Central memory CD8-positive, alpha-beta T cell (primary cell): ENCODE measurements at regions not wholly inside any gene's neighbourhood (a gene's known extent, or its start where the extent isn't known, plus 50 kb on each side); places are given as distances from the start of the nearest gene placed in this dataset.
"Not testable (repeated sequence)": the region's sequence is repeated elsewhere in the genome, so short reads cannot be mapped to it uniquely, and the experiment has no call there.

Experiments used
- ATAC-seq: fragments of 150-1000 bp; cut with Tn5 transposase; replicated peaks from 2 replicates; pipeline ENCODE4 v1.10.0; 2022; ENCODE audit warnings: mild to moderate bottlenecking, moderate FRiP score, moderate number of reproducible peaks; ENCODE audit not compliant: poor library complexity, severe bottlenecking; ENCODE audit errors: extremely low read depth
- DNase-seq, 2 donors: peaks; one replicate each; pipeline ENCODE4 v3.0.0; 2021; ENCODE audit warnings: low spot score in 2 of 2
- H3K27ac Mint-ChIP-seq: one replicate; pipeline ENCODE4 v1.8.0; 2022; ENCODE audit warnings: low read depth, mild to moderate bottlenecking, moderate library complexity, mixed read lengths
- H3K27me3 Mint-ChIP-seq: one replicate; pipeline ENCODE4 v1.8.0; 2022; ENCODE audit warnings: mixed read lengths
- H3K36me3 Mint-ChIP-seq: one replicate; pipeline ENCODE4 v1.8.0; 2022; ENCODE audit warnings: mild to moderate bottlenecking, moderate library complexity, mixed read lengths; ENCODE audit not compliant: insufficient read depth
- H3K4me1 Mint-ChIP-seq: one replicate; pipeline ENCODE4 v1.8.0; 2022; ENCODE audit warnings: mixed read lengths
- H3K4me3 Mint-ChIP-seq: one replicate; pipeline ENCODE4 v1.8.0; 2022; ENCODE audit warnings: mild to moderate bottlenecking, moderate library complexity, mixed read lengths
- H3K9me3 Mint-ChIP-seq: one replicate; pipeline ENCODE4 v1.8.0; 2022; ENCODE audit warnings: mixed read lengths

GRCh38 chr6:139999661-140000060 lies 625.2 kb upstream of the CITED2 start:
- H3K27ac Mint-ChIP-seq, H3K27me3 Mint-ChIP-seq, H3K4me3 Mint-ChIP-seq, DNase-seq, H3K9me3 Mint-ChIP-seq, H3K4me1 Mint-ChIP-seq, ATAC-seq, H3K36me3 Mint-ChIP-seq: not testable (repeated sequence)

GRCh38 chr6:139998478-139998877 lies 624.0 kb upstream of the CITED2 start:
- H3K36me3 Mint-ChIP-seq, H3K27me3 Mint-ChIP-seq: not testable (repeated sequence)

GRCh38 chr6:139996253-139996834 lies 621.9 kb upstream of the CITED2 start:
- H3K27me3 Mint-ChIP-seq, result peaks cover 2% of the 10 kb centered on the region
- DNase-seq (no peak), ATAC-seq (no peak)
- no peaks in the 10 kb centered on the region for H3K4me1 Mint-ChIP-seq
- H3K9me3 Mint-ChIP-seq, result no peaks in the 10 kb centered on the region
- H3K4me3 Mint-ChIP-seq, result no peak overlapping the region
- no peak overlapping the region for H3K27ac Mint-ChIP-seq
- H3K36me3 Mint-ChIP-seq, result no peaks in the 10 kb centered on the region

More at GRCh38 chr6:139998478-139998877, 624.0 kb upstream of the CITED2 start:
- not testable (repeated sequence) for H3K4me3 Mint-ChIP-seq, H3K4me1 Mint-ChIP-seq, DNase-seq, H3K27ac Mint-ChIP-seq, ATAC-seq, H3K9me3 Mint-ChIP-seq

- no peak overlapping the region for H3K4me3 Mint-ChIP-seq
- H3K9me3 Mint-ChIP-seq, result no peaks in the 10 kb centered on the region
- DNase-seq (no peak), ATAC-seq (no peak)
- no peaks in the 10 kb centered on the region for H3K4me1 Mint-ChIP-seq
- H3K27ac Mint-ChIP-seq, result no peak overlapping the region
- H3K36me3 Mint-ChIP-seq, result no peaks in the 10 kb centered on the region
- H3K27me3 Mint-ChIP-seq, result peaks cover 13% of the 10 kb centered on the region
These were observed 620.5 kb upstream of the CITED2 start for GRCh38 chr6:139994998-139995397.

GRCh38 chr6:139990856-139991465 lies 616.5 kb upstream of the CITED2 start:
- no peak overlapping the region for H3K4me3 Mint-ChIP-seq

GRCh38 chr6:139990026-139990686 lies 615.7 kb upstream of the CITED2 start:
- Mint-ChIP-seq H3K4me3 (no peak overlapping the region), H3K9me3 (no peaks in the 10 kb centered on the region), H3K36me3 (no peaks in the 10 kb centered on the region), H3K27me3 (peaks cover 29% of the 10 kb centered on the region), H3K27ac (no peak overlapping the region), H3K4me1 (no peaks in the 10 kb centered on the region)
- DNase-seq (no peak), ATAC-seq (no peak)

More at GRCh38 chr6:139990856-139991465, 616.5 kb upstream of the CITED2 start:
- Mint-ChIP-seq H3K9me3 (no peaks in the 10 kb centered on the region), H3K36me3 (no peaks in the 10 kb centered on the region), H3K27ac (no peak overlapping the region), H3K27me3 (peaks cover 21% of the 10 kb centered on the region), H3K4me1 (no peaks in the 10 kb centered on the region)
- ATAC-seq (no peak), DNase-seq (no peak)

- H3K9me3 Mint-ChIP-seq, result no peaks in the 10 kb centered on the region
- H3K4me1 Mint-ChIP-seq, result no peaks in the 10 kb centered on the region
- H3K36me3 Mint-ChIP-seq, result no peaks in the 10 kb centered on the region
- no peak overlapping the region for H3K27ac Mint-ChIP-seq
- H3K4me3 Mint-ChIP-seq, result no peak overlapping the region
- DNase-seq, result no peak
- no peak for ATAC-seq
- peaks cover 43% of the 10 kb centered on the region for H3K27me3 Mint-ChIP-seq
These were observed 614.2 kb upstream of the CITED2 start for GRCh38 chr6:139988685-139989084.

GRCh38 chr6:139987091-139987490 lies 612.6 kb upstream of the CITED2 start:
- Mint-ChIP-seq H3K36me3 (no peaks in the 10 kb centered on the region), H3K27me3 (peaks cover 55% of the 10 kb centered on the region), H3K9me3 (no peaks in the 10 kb centered on the region), H3K4me1 (peaks cover under 1% of the 10 kb centered on the region), H3K27ac (no peak overlapping the region), H3K4me3 (no peak overlapping the region)
- DNase-seq (no peak), ATAC-seq (no peak)

GRCh38 chr6:139985236-139985815 lies 610.9 kb upstream of the CITED2 start:
- ATAC-seq (no peak), DNase-seq (no peak)
- H3K36me3 Mint-ChIP-seq, result no peaks in the 10 kb centered on the region
- no peak overlapping the region for H3K27ac Mint-ChIP-seq
- peaks cover 6% of the 10 kb centered on the region for H3K4me1 Mint-ChIP-seq
- no peak overlapping the region for H3K4me3 Mint-ChIP-seq
- no peaks in the 10 kb centered on the region for H3K9me3 Mint-ChIP-seq
- H3K27me3 Mint-ChIP-seq, result peaks cover 43% of the 10 kb centered on the region

GRCh38 chr6:139984317-139984716 lies 609.9 kb upstream of the CITED2 start:
- Mint-ChIP-seq H3K27ac (no peak overlapping the region), H3K4me3 (no peak overlapping the region), H3K9me3 (no peaks in the 10 kb centered on the region), H3K36me3 (no peaks in the 10 kb centered on the region), H3K27me3 (peaks cover 42% of the 10 kb centered on the region), H3K4me1 (peaks cover 6% of the 10 kb centered on the region)
- ATAC-seq (no peak), DNase-seq (no peak)

- ATAC-seq (no peak), DNase-seq (no peak)
- Mint-ChIP-seq H3K27me3 (peaks cover 42% of the 10 kb centered on the region), H3K4me1 (peaks cover 6% of the 10 kb centered on the region), H3K4me3 (no peak overlapping the region), H3K36me3 (no peaks in the 10 kb centered on the region), H3K27ac (no peak overlapping the region), H3K9me3 (no peaks in the 10 kb centered on the region)
These were observed 609.3 kb upstream of the CITED2 start for GRCh38 chr6:139983555-139984276.

GRCh38 chr6:139982652-139983295 lies 608.3 kb upstream of the CITED2 start:
- peaks cover 45% of the 10 kb centered on the region for H3K27me3 Mint-ChIP-seq
- no peaks in the 10 kb centered on the region for H3K9me3 Mint-ChIP-seq
- H3K27ac Mint-ChIP-seq, result no peak overlapping the region
- no peak overlapping the region for H3K4me3 Mint-ChIP-seq
- DNase-seq (no peak), ATAC-seq (no peak)
- H3K4me1 Mint-ChIP-seq, result peaks cover 6% of the 10 kb centered on the region
- no peaks in the 10 kb centered on the region for H3K36me3 Mint-ChIP-seq
